ENCODE measurements at regions not wholly inside any gene's neighbourhood (a gene's known extent, or its start where the extent isn't known, plus 50 kb on each side); places are given as distances from the start of the nearest gene placed in this dataset.

DNA sequence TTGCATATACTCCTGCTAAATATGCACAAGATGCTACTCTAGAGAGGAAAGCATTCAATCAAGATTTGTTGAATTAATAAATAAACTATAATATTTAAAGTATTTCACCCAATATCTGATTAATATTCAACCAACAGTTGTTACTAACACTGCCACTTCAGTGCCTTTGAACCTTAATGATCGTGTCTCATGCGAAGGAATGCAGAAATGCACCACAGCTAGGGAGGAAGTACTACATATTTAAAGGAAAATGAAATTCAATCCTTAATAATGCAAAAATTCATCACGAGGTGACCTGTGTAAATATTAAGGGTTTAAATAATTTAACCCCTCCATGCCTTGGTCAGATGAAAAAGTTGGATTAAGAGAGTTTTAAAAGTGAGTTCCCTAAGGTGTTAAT lies 114.2 kb upstream of the DAZL start:
- Histone ChIP-seq H3K9ac (ENCODE audit: low read length) (no peak overlapping the region), H3K36me3 (ENCODE audit: control insufficient read depth in 1 of 2, insufficient read depth in 2 of 2, low read length in 2 of 2) (no peaks in the 10 kb centered on the region), H3K27me3 (ENCODE audit: insufficient read depth, low read length) (no peaks in the 10 kb centered on the region), H4K20me1 (ENCODE audit: insufficient read depth) (no peaks in the 10 kb centered on the region), H3K27ac (ENCODE audit: low read depth, low read length) (no peak overlapping the region), H3K4me2 (ENCODE audit: low read length) (no peak overlapping the region), H3K4me3 (replicated peaks in 1 of 2; ENCODE audit: low read depth in 1 of 2, low read length in 2 of 2) (no peak overlapping the region), H3K4me1 (ENCODE audit: control insufficient read depth in 1 of 2, insufficient read depth in 2 of 2, low read length in 2 of 2) (no peaks in the 10 kb centered on the region), H3K79me2 (ENCODE audit: insufficient read depth, low read length) (no peaks in the 10 kb centered on the region), H3K9me2 (ENCODE audit: insufficient read depth) (no peaks in the 10 kb centered on the region), H2AFZ (ENCODE audit: low read depth, low read length, poor library complexity, severe bottlenecking) (no peak overlapping the region), H3K9me3 (ENCODE audit: control insufficient read depth in 1 of 2, insufficient read depth in 1 of 2, low read depth in 1 of 2, low read length in 2 of 2) (no peaks in the 10 kb centered on the region)
- TF ChIP-seq ELF1 (IDR thresholded peaks at IDR 0.05; ENCODE audit: borderline replicate concordance, low read depth) = no peak
- TF ChIP-seq, protein P1, sequence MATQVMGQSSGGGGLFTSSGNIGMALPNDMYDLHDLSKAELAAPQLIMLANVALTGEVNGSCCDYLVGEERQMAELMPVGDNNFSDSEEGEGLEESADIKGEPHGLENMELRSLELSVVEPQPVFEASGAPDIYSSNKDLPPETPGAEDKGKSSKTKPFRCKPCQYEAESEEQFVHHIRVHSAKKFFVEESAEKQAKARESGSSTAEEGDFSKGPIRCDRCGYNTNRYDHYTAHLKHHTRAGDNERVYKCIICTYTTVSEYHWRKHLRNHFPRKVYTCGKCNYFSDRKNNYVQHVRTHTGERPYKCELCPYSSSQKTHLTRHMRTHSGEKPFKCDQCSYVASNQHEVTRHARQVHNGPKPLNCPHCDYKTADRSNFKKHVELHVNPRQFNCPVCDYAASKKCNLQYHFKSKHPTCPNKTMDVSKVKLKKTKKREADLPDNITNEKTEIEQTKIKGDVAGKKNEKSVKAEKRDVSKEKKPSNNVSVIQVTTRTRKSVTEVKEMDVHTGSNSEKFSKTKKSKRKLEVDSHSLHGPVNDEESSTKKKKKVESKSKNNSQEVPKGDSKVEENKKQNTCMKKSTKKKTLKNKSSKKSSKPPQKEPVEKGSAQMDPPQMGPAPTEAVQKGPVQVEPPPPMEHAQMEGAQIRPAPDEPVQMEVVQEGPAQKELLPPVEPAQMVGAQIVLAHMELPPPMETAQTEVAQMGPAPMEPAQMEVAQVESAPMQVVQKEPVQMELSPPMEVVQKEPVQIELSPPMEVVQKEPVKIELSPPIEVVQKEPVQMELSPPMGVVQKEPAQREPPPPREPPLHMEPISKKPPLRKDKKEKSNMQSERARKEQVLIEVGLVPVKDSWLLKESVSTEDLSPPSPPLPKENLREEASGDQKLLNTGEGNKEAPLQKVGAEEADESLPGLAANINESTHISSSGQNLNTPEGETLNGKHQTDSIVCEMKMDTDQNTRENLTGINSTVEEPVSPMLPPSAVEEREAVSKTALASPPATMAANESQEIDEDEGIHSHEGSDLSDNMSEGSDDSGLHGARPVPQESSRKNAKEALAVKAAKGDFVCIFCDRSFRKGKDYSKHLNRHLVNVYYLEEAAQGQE (IDR thresholded peaks at IDR 0.05; ENCODE audit: low read depth) = no peak
- TF ChIP-seq RAD21 (IDR thresholded peaks at IDR 0.05; ENCODE audit: low read depth) = no peak
- TF ChIP-seq CBX3 (IDR thresholded peaks at IDR 0.05; ENCODE audit: low read depth) = no peak
- TF ChIP-seq, protein P2, sequence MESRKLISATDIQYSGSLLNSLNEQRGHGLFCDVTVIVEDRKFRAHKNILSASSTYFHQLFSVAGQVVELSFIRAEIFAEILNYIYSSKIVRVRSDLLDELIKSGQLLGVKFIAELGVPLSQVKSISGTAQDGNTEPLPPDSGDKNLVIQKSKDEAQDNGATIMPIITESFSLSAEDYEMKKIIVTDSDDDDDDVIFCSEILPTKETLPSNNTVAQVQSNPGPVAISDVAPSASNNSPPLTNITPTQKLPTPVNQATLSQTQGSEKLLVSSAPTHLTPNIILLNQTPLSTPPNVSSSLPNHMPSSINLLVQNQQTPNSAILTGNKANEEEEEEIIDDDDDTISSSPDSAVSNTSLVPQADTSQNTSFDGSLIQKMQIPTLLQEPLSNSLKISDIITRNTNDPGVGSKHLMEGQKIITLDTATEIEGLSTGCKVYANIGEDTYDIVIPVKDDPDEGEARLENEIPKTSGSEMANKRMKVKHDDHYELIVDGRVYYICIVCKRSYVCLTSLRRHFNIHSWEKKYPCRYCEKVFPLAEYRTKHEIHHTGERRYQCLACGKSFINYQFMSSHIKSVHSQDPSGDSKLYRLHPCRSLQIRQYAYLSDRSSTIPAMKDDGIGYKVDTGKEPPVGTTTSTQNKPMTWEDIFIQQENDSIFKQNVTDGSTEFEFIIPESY (IDR thresholded peaks at IDR 0.05; ENCODE audit: extremely low read depth, insufficient replicate concordance, low read length) = no peak
- no peak for TF ChIP-seq SP1 (IDR thresholded peaks at IDR 0.05; ENCODE audit: low read depth)
- no peak for TF ChIP-seq FOSL1 (IDR thresholded peaks at IDR 0.05; ENCODE audit: low read depth)
- no peak for TF ChIP-seq YY1 (IDR thresholded peaks at IDR 0.05; ENCODE audit: extremely low read depth, insufficient replicate concordance, low read depth, low read length)
- TF ChIP-seq CEBPB (IDR thresholded peaks at IDR 0.05; ENCODE audit: low read depth) = no peak
- TF ChIP-seq ZFX (IDR thresholded peaks at IDR 0.05) = no peak
- TF ChIP-seq SRF (IDR thresholded peaks at IDR 0.05; ENCODE audit: low read depth) = no peak
- no peak for TF ChIP-seq ZNF274 (IDR thresholded peaks at IDR 0.05; ENCODE audit: low read depth, low read length)
- RAD21 ChIA-PET (ENCODE audit: low non-redundant PET in 1 of 2, low total read pairs in 2 of 2, uncharacterized antibody in 2 of 2, unreplicated experiment in 2 of 2) = no interaction called here
- BruUV-seq (replicated peaks) = no TSS peak
- DNase-seq (ENCODE audit: low read depth, low spot score) (no peak), ATAC-seq (no peak)
- intact Hi-C loops (cut with micrococcal nuclease) = no loop called here
- CTCF ChIA-PET = no interaction called here
- POLR2A ChIA-PET = no interaction called here

Measured in HCT116 (cell line).